PC-9 (cell line): ENCODE measurements at regions not wholly inside any gene's neighbourhood (a gene's known extent, or its start where the extent isn't known, plus 50 kb on each side); places are given as distances from the start of the nearest gene placed in this dataset.
A peak's percentile ranks its signal among the peaks of the same experiment; 100 is the strongest.

Source experiments
- EZH2 ChIP-seq: fragments of 200-600 bp; sonication (generic); IDR thresholded peaks from 2 replicates; pipeline ENCODE4 v1.8.0; 2017; ENCODE audit warnings: antibody characterized with exemption, low read depth
- TF ChIP-seq, protein P1 (sequence below): fragments of 200-600 bp; sonication (generic); conservative IDR thresholded peaks from 2 replicates; pipeline ENCODE4 v1.6.1; 2017; ENCODE audit warnings: mixed run types, antibody characterized with exemption, mild to moderate bottlenecking, moderate library complexity

DNA sequence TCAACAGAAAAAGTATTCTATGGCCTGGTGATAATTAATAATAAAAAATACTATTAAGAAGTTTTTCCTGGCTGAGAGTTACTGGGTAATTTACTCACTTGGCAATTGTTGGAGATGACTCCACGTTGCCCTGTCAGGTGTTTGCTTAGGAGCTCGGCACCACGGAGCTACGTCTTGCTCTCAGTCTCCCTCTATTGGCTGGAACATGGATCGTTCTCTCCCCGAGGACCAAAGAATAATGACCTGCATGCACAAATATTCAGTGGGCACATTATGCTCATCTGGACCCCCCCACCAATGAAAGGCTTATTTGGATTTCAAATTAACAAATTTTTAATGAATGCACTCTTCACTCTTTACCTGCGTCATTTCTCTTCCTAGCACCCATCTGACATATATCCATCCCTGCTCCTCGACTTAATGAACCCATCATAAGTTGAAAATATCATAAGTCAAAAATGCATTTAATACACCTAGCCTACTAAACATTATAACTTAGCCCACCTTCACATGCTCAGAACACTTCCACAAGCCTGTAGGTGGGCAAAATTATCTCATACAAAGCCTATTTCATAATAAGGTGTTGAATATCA lies 71.0 kb upstream of the CD83 start:
- TF ChIP-seq, protein P1, sequence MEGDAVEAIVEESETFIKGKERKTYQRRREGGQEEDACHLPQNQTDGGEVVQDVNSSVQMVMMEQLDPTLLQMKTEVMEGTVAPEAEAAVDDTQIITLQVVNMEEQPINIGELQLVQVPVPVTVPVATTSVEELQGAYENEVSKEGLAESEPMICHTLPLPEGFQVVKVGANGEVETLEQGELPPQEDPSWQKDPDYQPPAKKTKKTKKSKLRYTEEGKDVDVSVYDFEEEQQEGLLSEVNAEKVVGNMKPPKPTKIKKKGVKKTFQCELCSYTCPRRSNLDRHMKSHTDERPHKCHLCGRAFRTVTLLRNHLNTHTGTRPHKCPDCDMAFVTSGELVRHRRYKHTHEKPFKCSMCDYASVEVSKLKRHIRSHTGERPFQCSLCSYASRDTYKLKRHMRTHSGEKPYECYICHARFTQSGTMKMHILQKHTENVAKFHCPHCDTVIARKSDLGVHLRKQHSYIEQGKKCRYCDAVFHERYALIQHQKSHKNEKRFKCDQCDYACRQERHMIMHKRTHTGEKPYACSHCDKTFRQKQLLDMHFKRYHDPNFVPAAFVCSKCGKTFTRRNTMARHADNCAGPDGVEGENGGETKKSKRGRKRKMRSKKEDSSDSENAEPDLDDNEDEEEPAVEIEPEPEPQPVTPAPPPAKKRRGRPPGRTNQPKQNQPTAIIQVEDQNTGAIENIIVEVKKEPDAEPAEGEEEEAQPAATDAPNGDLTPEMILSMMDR, result peak; percentile 75
- no peak for TF ChIP-seq EZH2
